Fibroblast of lung (primary cell): ENCODE measurements at regions not wholly inside any gene's neighbourhood (a gene's known extent, or its start where the extent isn't known, plus 50 kb on each side); places are given as distances from the start of the nearest gene placed in this dataset.

Source experiments
- DNase-seq, 2 donors: peaks; one replicate each; pipeline versions ENCODE4 v3.0.0 to v3.0.0-alpha.2; 2010; ENCODE audit warnings: low read depth in 2 of 2
- H2AFZ ChIP-seq: 2 replicates; pipeline ENCODE4 v1.5.1; 2012; ENCODE audit warnings: low read length, control low read depth, inconsistent platforms
- H3K27ac ChIP-seq: 2 replicates; pipeline ENCODE4 v1.5.1; 2011; ENCODE audit warnings: low read length, control low read depth; ENCODE audit not compliant: insufficient read depth
- H3K27me3 ChIP-seq: 2 replicates; pipeline ENCODE4 v1.5.1; 2011; ENCODE audit warnings: mild to moderate bottlenecking, low read length; ENCODE audit not compliant: control insufficient read depth, insufficient read depth
- H3K36me3 ChIP-seq: 2 replicates; pipeline ENCODE4 v1.5.1; 2011; ENCODE audit warnings: low read length; ENCODE audit not compliant: control insufficient read depth, insufficient read depth
- H3K4me1 ChIP-seq: 2 replicates; pipeline ENCODE4 v1.5.1; 2011; ENCODE audit warnings: low read length; ENCODE audit not compliant: control insufficient read depth, insufficient read depth; ENCODE audit errors: extremely low read depth
- H3K4me2 ChIP-seq: 2 replicates; pipeline ENCODE4 v1.5.1; 2011; ENCODE audit warnings: low read length, control low read depth; ENCODE audit not compliant: insufficient read depth; ENCODE audit errors: extremely low read depth
- H3K4me3 ChIP-seq, 4 experiments: fragments of 200-600 bp in 1 of 4; sonication (generic) in 1 of 4; replicated peaks in 1 of 4; 2 replicates each; pipeline ENCODE4 v1.5.1; 2011 to 2016; ENCODE audit warnings: low read length in 4 of 4, low read depth in 3 of 4, mild to moderate bottlenecking in 3 of 4, control low read depth in 2 of 4, inconsistent platforms in 1 of 4, mixed read lengths in 1 of 4; ENCODE audit not compliant: insufficient read depth in 1 of 4; ENCODE audit errors: control extremely low read depth in 1 of 4
- H3K79me2 ChIP-seq: 2 replicates; pipeline ENCODE4 v1.5.1; 2012; ENCODE audit warnings: mild to moderate bottlenecking, low read length, inconsistent platforms; ENCODE audit not compliant: control insufficient read depth, insufficient read depth
- H3K9ac ChIP-seq: 2 replicates; pipeline ENCODE4 v1.5.1; 2011; ENCODE audit warnings: mild to moderate bottlenecking, low read length, control low read depth; ENCODE audit not compliant: insufficient read depth
- H3K9me3 ChIP-seq: 2 replicates; pipeline ENCODE4 v1.5.1; 2012; ENCODE audit warnings: low read depth, low read length; ENCODE audit not compliant: control insufficient read depth, insufficient read depth
- H4K20me1 ChIP-seq: 2 replicates; pipeline ENCODE4 v1.5.1; 2011; ENCODE audit warnings: low read length; ENCODE audit not compliant: control insufficient read depth, insufficient read depth; ENCODE audit errors: extremely low read depth
- EZH2 ChIP-seq: IDR thresholded peaks from 2 replicates; pipeline ENCODE4 v1.5.1; 2012; ENCODE audit warnings: low read length, control low read depth, mild to moderate bottlenecking; ENCODE audit errors: missing control alignments
- TF ChIP-seq, protein P1 (sequence below), 2 donors: IDR thresholded peaks in 1 of 2; conservative IDR thresholded peaks in 1 of 2; 1 replicate in 1 of 2; 2 replicates in 1 of 2; pipeline ENCODE4 v1.5.1; 2011 to 2012; ENCODE audit warnings: low read length in 2 of 2, control low read depth in 1 of 2, inconsistent platforms in 1 of 2, low read depth in 1 of 2, mild to moderate bottlenecking in 1 of 2

DNA sequence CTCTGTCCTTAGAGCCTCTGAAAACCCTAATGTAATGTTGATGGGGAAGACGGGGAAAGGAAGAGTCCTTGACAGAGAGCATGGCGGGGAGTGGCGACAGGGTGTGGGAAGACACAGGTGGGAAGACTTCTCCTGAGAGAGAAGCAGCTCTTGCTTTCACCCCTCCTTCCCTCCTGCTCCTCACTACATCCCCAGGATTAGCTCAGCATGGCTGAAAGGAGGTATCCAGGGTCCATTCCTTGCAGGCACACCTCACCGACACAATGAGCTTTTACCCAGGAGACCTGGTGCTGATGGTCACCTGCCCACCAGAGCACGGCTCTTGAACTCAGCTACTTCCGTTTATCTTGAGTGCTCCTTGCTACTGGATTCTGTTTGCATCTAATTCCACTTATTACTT lies 469.3 kb downstream of the CDH26 start:
- no peak for DNase-seq
- no peak overlapping the region for H2AFZ ChIP-seq
- H3K27ac ChIP-seq, result no peak overlapping the region

DNA sequence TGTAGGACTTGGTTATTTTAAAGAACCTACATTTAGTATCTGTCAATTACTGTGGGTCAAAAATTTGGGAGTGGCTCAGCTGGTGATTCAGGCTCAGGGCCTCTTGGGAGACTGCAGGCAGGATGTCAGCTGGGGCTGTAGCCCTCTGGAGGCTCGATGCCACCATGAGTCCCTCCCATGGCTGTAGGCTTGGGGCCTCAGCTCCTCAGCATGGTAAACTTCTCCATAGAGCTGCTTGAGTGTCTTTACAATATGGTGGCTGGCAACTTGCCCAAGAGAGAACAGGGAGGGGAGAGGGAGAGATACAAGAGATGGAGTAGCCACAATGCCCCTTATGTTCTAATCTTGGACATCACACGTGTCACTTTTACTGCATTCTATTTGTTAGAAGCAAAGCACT lies 470.4 kb downstream of the CDH26 start:
- TF ChIP-seq, protein P1, sequence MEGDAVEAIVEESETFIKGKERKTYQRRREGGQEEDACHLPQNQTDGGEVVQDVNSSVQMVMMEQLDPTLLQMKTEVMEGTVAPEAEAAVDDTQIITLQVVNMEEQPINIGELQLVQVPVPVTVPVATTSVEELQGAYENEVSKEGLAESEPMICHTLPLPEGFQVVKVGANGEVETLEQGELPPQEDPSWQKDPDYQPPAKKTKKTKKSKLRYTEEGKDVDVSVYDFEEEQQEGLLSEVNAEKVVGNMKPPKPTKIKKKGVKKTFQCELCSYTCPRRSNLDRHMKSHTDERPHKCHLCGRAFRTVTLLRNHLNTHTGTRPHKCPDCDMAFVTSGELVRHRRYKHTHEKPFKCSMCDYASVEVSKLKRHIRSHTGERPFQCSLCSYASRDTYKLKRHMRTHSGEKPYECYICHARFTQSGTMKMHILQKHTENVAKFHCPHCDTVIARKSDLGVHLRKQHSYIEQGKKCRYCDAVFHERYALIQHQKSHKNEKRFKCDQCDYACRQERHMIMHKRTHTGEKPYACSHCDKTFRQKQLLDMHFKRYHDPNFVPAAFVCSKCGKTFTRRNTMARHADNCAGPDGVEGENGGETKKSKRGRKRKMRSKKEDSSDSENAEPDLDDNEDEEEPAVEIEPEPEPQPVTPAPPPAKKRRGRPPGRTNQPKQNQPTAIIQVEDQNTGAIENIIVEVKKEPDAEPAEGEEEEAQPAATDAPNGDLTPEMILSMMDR (conservative IDR thresholded peaks at IDR 0.05 in 1 of 2, IDR thresholded peaks at IDR 0.05 in 1 of 2; ENCODE audit: low read depth in 1 of 2, low read length in 2 of 2), result no peak
- no peak for TF ChIP-seq EZH2
- Histone ChIP-seq H3K27ac (no peak overlapping the region), H3K9ac (no peak overlapping the region), H3K4me3 (no peak overlapping the region), H3K79me2 (no peaks in the 10 kb centered on the region), H4K20me1 (no peaks in the 10 kb centered on the region), H3K9me3 (no peaks in the 10 kb centered on the region), H3K4me1 (no peaks in the 10 kb centered on the region), H3K4me2 (no peak overlapping the region), H3K36me3 (no peaks in the 10 kb centered on the region), H2AFZ (no peak overlapping the region), H3K27me3 (no peaks in the 10 kb centered on the region)
- DNase-seq, result no peak

More for the DNA sequence above, 469.3 kb downstream of the CDH26 start:
- H3K4me2 ChIP-seq, result no peak overlapping the region
- no peaks in the 10 kb centered on the region for H4K20me1 ChIP-seq
- H3K9ac ChIP-seq, result no peak overlapping the region
- H3K79me2 ChIP-seq, result no peaks in the 10 kb centered on the region
- no peaks in the 10 kb centered on the region for H3K4me1 ChIP-seq
- TF ChIP-seq EZH2, result no peak
- TF ChIP-seq, protein P1 (conservative IDR thresholded peaks at IDR 0.05 in 1 of 2, IDR thresholded peaks at IDR 0.05 in 1 of 2; ENCODE audit: low read depth in 1 of 2, low read length in 2 of 2), result no peak
- H3K27me3 ChIP-seq, result no peaks in the 10 kb centered on the region
- no peak overlapping the region for H3K4me3 ChIP-seq
- no peaks in the 10 kb centered on the region for H3K36me3 ChIP-seq
- no peaks in the 10 kb centered on the region for H3K9me3 ChIP-seq

DNA sequence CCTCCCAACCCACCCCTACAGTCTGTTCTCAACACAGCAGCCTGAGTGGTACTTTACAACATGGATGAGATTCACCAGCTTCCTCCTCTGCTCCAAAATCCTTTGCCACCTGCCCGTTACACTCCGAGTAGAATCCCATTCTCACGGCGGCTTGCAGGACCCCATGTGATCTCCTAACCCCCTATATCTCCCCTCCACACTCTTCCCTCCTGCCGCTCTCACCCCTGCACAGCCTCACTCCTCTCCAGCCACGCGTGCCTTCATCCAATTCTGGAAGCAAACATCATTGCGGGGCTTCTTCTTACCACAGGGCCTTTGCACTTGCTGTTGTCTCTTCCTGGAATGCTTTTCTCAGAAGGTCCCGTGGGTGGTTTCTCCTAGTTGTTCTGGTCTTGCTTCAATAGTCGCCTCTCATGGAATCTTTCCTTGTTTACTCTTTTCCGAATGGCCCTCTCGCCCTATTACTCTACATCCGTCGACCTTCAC lies 472.3 kb downstream of the CDH26 start:
- no peak overlapping the region for H3K27ac ChIP-seq
- H3K27me3 ChIP-seq, result no peaks in the 10 kb centered on the region
- H4K20me1 ChIP-seq, result no peaks in the 10 kb centered on the region
- TF ChIP-seq, protein P1 (conservative IDR thresholded peaks at IDR 0.05 in 1 of 2, IDR thresholded peaks at IDR 0.05 in 1 of 2; ENCODE audit: low read depth in 1 of 2, low read length in 2 of 2), result no peak
- TF ChIP-seq EZH2, result no peak
- no peaks in the 10 kb centered on the region for H3K36me3 ChIP-seq
- H3K9me3 ChIP-seq, result no peaks in the 10 kb centered on the region
- H3K4me2 ChIP-seq, result no peak overlapping the region
- H2AFZ ChIP-seq, result no peak overlapping the region
- H3K79me2 ChIP-seq, result no peaks in the 10 kb centered on the region
- DNase-seq, result no peak
- H3K9ac ChIP-seq, result no peak overlapping the region
- no peak overlapping the region for H3K4me3 ChIP-seq
- H3K4me1 ChIP-seq, result no peaks in the 10 kb centered on the region
